Activated gamma-delta T cell treated with anti-CD3 and anti-CD28 coated beads, Interleukin-2, amount 50 U/mL, for 16 hours (primary cell): ENCODE measurements at regions not wholly inside any gene's neighbourhood (a gene's known extent, or its start where the extent isn't known, plus 50 kb on each side); places are given as distances from the start of the nearest gene placed in this dataset.

ENCODE experiments used
- DNase-seq: peaks from one replicate; pipeline ENCODE4 v3.0.0-alpha.2; 2020; ENCODE audit warnings: low read depth

GRCh38 chr3:153658136-153658535 is 463.1 kb upstream of the ARHGEF26 start:
- no peak for DNase-seq

GRCh38 chr3:153666991-153667740 is 454.0 kb upstream of the ARHGEF26 start:
- no peak for DNase-seq

- DNase-seq = no peak
Observed at GRCh38 chr3:153669527-153669926, 451.7 kb upstream of the ARHGEF26 start.

- no peak for DNase-seq
Observed at GRCh38 chr3:153670577-153670976, 450.6 kb upstream of the ARHGEF26 start.

GRCh38 chr3:153673853-153674252 is 447.3 kb upstream of the ARHGEF26 start:
- DNase-seq = no peak

GRCh38 chr3:153679714-153680113 is 441.5 kb upstream of the ARHGEF26 start:
- DNase-seq = no peak

- DNase-seq = no peak
Observed at GRCh38 chr3:153680526-153680925, 440.7 kb upstream of the ARHGEF26 start.

GRCh38 chr3:153681057-153681456 is 440.1 kb upstream of the ARHGEF26 start:
- DNase-seq = no peak

- DNase-seq = no peak
Observed at GRCh38 chr3:153688301-153689120, 432.7 kb upstream of the ARHGEF26 start.

GRCh38 chr3:153693207-153693606 is 428.0 kb upstream of the ARHGEF26 start:
- DNase-seq = no peak

GRCh38 chr3:153702106-153702505 is 419.1 kb upstream of the ARHGEF26 start:
- DNase-seq = no peak

- DNase-seq = no peak
Observed at GRCh38 chr3:153704115-153704514, 417.1 kb upstream of the ARHGEF26 start.

GRCh38 chr3:153706706-153707105 is 414.5 kb upstream of the ARHGEF26 start:
- no peak for DNase-seq

- no peak for DNase-seq
Observed at GRCh38 chr3:153714016-153714415, 407.2 kb upstream of the ARHGEF26 start.

- DNase-seq = no peak
Observed at GRCh38 chr3:153714588-153715290, 406.5 kb upstream of the ARHGEF26 start.

GRCh38 chr3:153722157-153722556 is 399.0 kb upstream of the ARHGEF26 start:
- DNase-seq = no peak

- no peak for DNase-seq
Observed at GRCh38 chr3:153731071-153731470, 390.1 kb upstream of the ARHGEF26 start.

- DNase-seq = no peak
Observed at GRCh38 chr3:153734777-153735551, 386.2 kb upstream of the ARHGEF26 start.

- DNase-seq = no peak
Observed at GRCh38 chr3:153740109-153740508, 381.1 kb upstream of the ARHGEF26 start.

- no peak for DNase-seq
Observed at GRCh38 chr3:153744889-153745288, 376.3 kb upstream of the ARHGEF26 start.

GRCh38 chr3:153746211-153746610 is 375.0 kb upstream of the ARHGEF26 start:
- no peak for DNase-seq

GRCh38 chr3:153749070-153749610 is 372.1 kb upstream of the ARHGEF26 start:
- DNase-seq = no peak
